Mesenchymal stem cell (in vitro differentiated cells and primary cell): ENCODE measurements at regions not wholly inside any gene's neighbourhood (a gene's known extent, or its start where the extent isn't known, plus 50 kb on each side); places are given as distances from the start of the nearest gene placed in this dataset.

ENCODE experiments used
- DNase-seq: peaks from one replicate; pipeline ENCODE4 v3.0.0-alpha.2; 2013
- H2AFZ ChIP-seq: one replicate; pipeline ENCODE4 v1.6.1; 2013; ENCODE audit warnings: low read depth, mild to moderate bottlenecking, control low read depth, inconsistent platforms, low read length, moderate library complexity
- H2AK5ac ChIP-seq: 2 replicates; pipeline ENCODE4 v1.6.1; 2013; ENCODE audit warnings: low read length, moderate library complexity, mild to moderate bottlenecking, inconsistent platforms; ENCODE audit not compliant: severe bottlenecking
- H2BK120ac ChIP-seq: one replicate; pipeline ENCODE4 v1.6.1; 2013; ENCODE audit warnings: low read depth, mild to moderate bottlenecking, inconsistent platforms, low read length, moderate library complexity
- H2BK12ac ChIP-seq, 2 experiments: one replicate each; pipeline ENCODE4 v1.6.1; 2013; ENCODE audit warnings: inconsistent platforms in 2 of 2, low read length in 2 of 2, mild to moderate bottlenecking in 2 of 2, moderate library complexity in 2 of 2, control low read depth in 1 of 2
- H2BK15ac ChIP-seq: one replicate; pipeline ENCODE4 v1.6.1; 2013; ENCODE audit warnings: mild to moderate bottlenecking, low read depth, inconsistent platforms; ENCODE audit not compliant: poor library complexity, severe bottlenecking
- H2BK5ac ChIP-seq: 2 replicates; pipeline ENCODE4 v1.6.1; 2013; ENCODE audit warnings: low read depth, mild to moderate bottlenecking, low read length, control low read depth, inconsistent platforms; ENCODE audit not compliant: poor library complexity, severe bottlenecking
- H3K14ac ChIP-seq, 2 experiments: one replicate each; pipeline ENCODE4 v1.6.1; 2013; ENCODE audit warnings: inconsistent platforms in 2 of 2, low read length in 2 of 2, control low read depth in 1 of 2, mild to moderate bottlenecking in 1 of 2, moderate library complexity in 1 of 2
- H3K18ac ChIP-seq, 2 experiments: one replicate each; pipeline ENCODE4 v1.6.1; 2013; ENCODE audit warnings: inconsistent platforms in 2 of 2, low read length in 2 of 2, control low read depth in 1 of 2, low read depth in 1 of 2, mild to moderate bottlenecking in 1 of 2
- H3K23ac ChIP-seq, 2 experiments: one replicate each; pipeline ENCODE4 v1.6.1; 2013; ENCODE audit warnings: inconsistent platforms in 2 of 2, low read length in 2 of 2, mild to moderate bottlenecking in 2 of 2, moderate library complexity in 2 of 2, control low read depth in 1 of 2
- H3K27ac ChIP-seq: 2 replicates; pipeline ENCODE4 v1.5.1; 2013; ENCODE audit warnings: mild to moderate bottlenecking, moderate library complexity, low read length, control low read depth, inconsistent platforms; ENCODE audit not compliant: poor library complexity, severe bottlenecking
- H3K27me3 ChIP-seq, 2 experiments: 2 replicates each; pipeline versions ENCODE4 v1.6.1 to v1.7.0; 2013; ENCODE audit warnings: low read length in 2 of 2, mild to moderate bottlenecking in 2 of 2, moderate library complexity in 2 of 2, control low read depth in 1 of 2, inconsistent platforms in 1 of 2; ENCODE audit not compliant: control insufficient read depth in 1 of 2, insufficient read depth in 1 of 2
- H3K36me3 ChIP-seq, 2 experiments: 2 replicates each; pipeline versions ENCODE4 v1.6.1 to v1.7.0; 2013; ENCODE audit warnings: low read length in 2 of 2, control low read depth in 1 of 2, inconsistent platforms in 1 of 2, low read depth in 1 of 2, mild to moderate bottlenecking in 1 of 2; ENCODE audit not compliant: insufficient read depth in 2 of 2, control insufficient read depth in 1 of 2
- H3K4ac ChIP-seq, 2 experiments: one replicate each; pipeline ENCODE4 v1.6.1; 2013; ENCODE audit warnings: inconsistent platforms in 2 of 2, low read length in 2 of 2, mild to moderate bottlenecking in 2 of 2, moderate library complexity in 2 of 2, control low read depth in 1 of 2, low read depth in 1 of 2
- H3K4me1 ChIP-seq: 2 replicates; pipeline ENCODE4 v1.6.1; 2013; ENCODE audit warnings: low read depth, low read length, control low read depth; ENCODE audit not compliant: control insufficient read depth, insufficient read depth
- H3K4me2 ChIP-seq: 2 replicates; pipeline ENCODE4 v1.6.1; 2013; ENCODE audit warnings: low read length, mild to moderate bottlenecking, inconsistent platforms; ENCODE audit not compliant: poor library complexity, severe bottlenecking
- H3K4me3 ChIP-seq, 2 experiments: 2 replicates each; pipeline versions ENCODE4 v1.5.1 to v1.7.0; 2013; ENCODE audit warnings: low read length in 2 of 2, mild to moderate bottlenecking in 2 of 2, control low read depth in 1 of 2, low read depth in 1 of 2; ENCODE audit not compliant: insufficient read depth in 1 of 2
- H3K79me1 ChIP-seq: replicated peaks from 2 replicates; pipeline ENCODE4 v1.6.1; 2013; ENCODE audit warnings: mild to moderate bottlenecking, control low read depth, low read length, inconsistent platforms; ENCODE audit not compliant: poor library complexity, severe bottlenecking
- H3K9ac ChIP-seq: 2 replicates; pipeline ENCODE4 v1.7.0; 2013; ENCODE audit warnings: mild to moderate bottlenecking, low read length, moderate library complexity
- H3K9me3 ChIP-seq: 2 replicates; pipeline ENCODE4 v1.7.0; 2013; ENCODE audit warnings: mild to moderate bottlenecking, low read length; ENCODE audit not compliant: control insufficient read depth
- H4K8ac ChIP-seq: one replicate; pipeline ENCODE4 v1.6.1; 2013; ENCODE audit warnings: inconsistent platforms, mild to moderate bottlenecking, low read length, moderate library complexity
- H4K91ac ChIP-seq: one replicate; pipeline ENCODE4 v1.6.1; 2013; ENCODE audit warnings: mild to moderate bottlenecking, low read length, inconsistent platforms
- WGBS: methylation state at CpG from one replicate; pipeline ENCODE4 v1.1.7; 2013; ENCODE audit warnings: mixed read lengths; 5-methylcytosine and 5-hydroxymethylcytosine counted together

DNA sequence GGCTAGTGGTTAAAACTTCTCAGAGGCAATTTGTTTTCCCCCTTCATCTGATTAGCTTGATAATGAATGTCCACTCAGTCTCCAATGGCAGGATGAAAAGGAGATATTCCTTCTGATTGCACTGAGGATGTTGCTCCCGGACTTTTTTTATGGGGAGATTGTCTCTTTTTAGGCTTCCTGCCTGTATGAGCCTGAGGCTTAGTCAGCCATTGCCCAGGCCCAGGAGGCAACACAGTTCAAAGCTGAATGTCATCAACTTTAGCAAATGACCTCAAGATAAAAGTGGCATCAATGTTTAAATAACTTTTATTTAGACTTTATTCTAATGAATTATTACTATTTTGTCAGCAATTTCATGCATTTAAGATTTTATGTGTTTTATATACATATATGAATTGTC is 162.9 kb upstream of the PTBP2 start:
- H3K4me3 ChIP-seq = no peak overlapping the region

GRCh38 chr1:96559181-96559580 is 162.4 kb upstream of the PTBP2 start:
- Histone ChIP-seq H3K18ac (no peak overlapping the region), H2AFZ (no peak overlapping the region), H2AK5ac (no peak overlapping the region), H3K27me3 (no peaks in the 10 kb centered on the region), H3K4me1 (peaks cover 1% of the 10 kb centered on the region), H3K23ac (no peak overlapping the region), H2BK12ac (no peak overlapping the region), H2BK5ac (no peak overlapping the region), H3K4ac (no peak overlapping the region), H3K27ac (peak overlapping the region; percentile 79), H3K4me3 (peak overlapping the region in 1 of 2 experiments; percentile 46), H3K14ac (no peak overlapping the region), H3K79me1 (no peaks in the 10 kb centered on the region), H3K9ac (peak overlapping the region; percentile 83), H2BK15ac (no peak overlapping the region), H3K4me2 (no peak overlapping the region), H3K36me3 (no peaks in the 10 kb centered on the region), H2BK120ac (no peak overlapping the region), H4K8ac (no peak overlapping the region), H3K9me3 (no peaks in the 10 kb centered on the region), H4K91ac (no peak overlapping the region)
- DNase-seq = peak; percentile 30
- WGBS = 78% methylated on average over 4 of the region's 4 CpGs

More for the DNA sequence above, 162.9 kb upstream of the PTBP2 start:
- Histone ChIP-seq H3K4ac (no peak overlapping the region), H3K9me3 (no peaks in the 10 kb centered on the region), H3K27ac (peak overlapping the region; percentile 24), H2BK5ac (no peak overlapping the region), H3K14ac (no peak overlapping the region), H4K8ac (no peak overlapping the region), H4K91ac (no peak overlapping the region), H3K79me1 (no peaks in the 10 kb centered on the region), H3K4me1 (peaks cover 1% of the 10 kb centered on the region), H3K27me3 (no peaks in the 10 kb centered on the region), H2BK12ac (no peak overlapping the region), H2BK120ac (no peak overlapping the region), H3K18ac (no peak overlapping the region), H3K36me3 (no peaks in the 10 kb centered on the region), H3K23ac (no peak overlapping the region), H3K4me2 (no peak overlapping the region), H2AK5ac (peak overlapping the region; percentile 23), H3K9ac (peak overlapping the region; percentile 83), H2BK15ac (no peak overlapping the region), H2AFZ (no peak overlapping the region)
- 90% methylated on average over 1 of the region's 1 CpG for WGBS
- DNase-seq = no peak

DNA sequence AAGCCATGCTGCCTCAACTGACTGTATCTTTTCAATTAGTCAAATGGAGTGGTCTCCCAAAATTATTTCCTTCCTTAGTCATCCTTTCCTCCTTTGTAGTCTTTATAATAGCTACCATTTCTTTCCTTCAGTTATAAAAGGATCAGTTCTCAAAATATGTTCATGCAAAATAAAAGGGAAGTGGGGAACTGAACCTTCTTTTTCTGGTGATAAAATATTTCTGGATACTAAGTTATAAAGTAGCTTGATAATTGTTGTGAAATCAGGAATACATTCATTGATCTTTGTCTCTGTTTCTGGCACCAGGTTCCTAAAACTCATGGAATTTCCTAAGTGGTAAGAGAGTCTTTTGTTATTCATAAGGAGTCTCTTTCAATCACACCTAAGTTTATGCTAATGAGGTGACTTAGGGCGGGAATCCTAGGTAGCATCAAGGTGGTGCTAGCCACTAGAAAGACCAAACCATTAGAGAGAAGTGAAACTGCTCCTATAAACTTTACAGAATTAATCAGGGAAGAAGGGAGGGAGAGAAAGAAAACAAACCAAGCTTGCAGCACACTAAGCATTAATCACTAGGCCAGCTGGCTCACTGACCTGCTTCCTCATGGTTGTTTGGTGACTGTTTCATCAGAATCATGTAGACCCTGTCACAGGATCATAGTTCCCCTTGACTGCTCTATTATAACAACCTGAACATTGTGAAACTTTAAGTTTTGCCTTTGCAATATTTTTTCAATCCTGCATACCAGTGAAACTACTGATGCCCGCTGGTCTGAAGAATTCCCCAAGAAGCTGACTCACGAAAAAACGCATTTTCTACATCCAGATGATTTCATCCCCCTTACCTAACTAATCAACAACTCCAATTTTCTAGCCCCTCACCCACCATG is 161.6 kb upstream of the PTBP2 start:
- WGBS = 49% methylated on average over 3 of the region's 4 CpGs
- H3K9me3 ChIP-seq = no peaks in the 10 kb centered on the region

GRCh38 chr1:96562094-96562493 is 159.5 kb upstream of the PTBP2 start:
- no peak overlapping the region for H2AFZ ChIP-seq
- H2AK5ac ChIP-seq = no peak overlapping the region
- no peaks in the 10 kb centered on the region for H3K9me3 ChIP-seq
- H2BK120ac ChIP-seq = no peak overlapping the region
- no peak overlapping the region for H3K4me2 ChIP-seq
- no peaks in the 10 kb centered on the region for H3K27me3 ChIP-seq
- H3K14ac ChIP-seq = no peak overlapping the region
- no peak overlapping the region for H4K8ac ChIP-seq
- no peak overlapping the region for H3K9ac ChIP-seq
- no peak overlapping the region for H3K4ac ChIP-seq
- H2BK12ac ChIP-seq = no peak overlapping the region
- no peaks in the 10 kb centered on the region for H3K79me1 ChIP-seq
- H3K27ac ChIP-seq = no peak overlapping the region
- no peaks in the 10 kb centered on the region for H3K36me3 ChIP-seq
- H3K4me1 ChIP-seq = peaks cover 1% of the 10 kb centered on the region
- H3K23ac ChIP-seq = no peak overlapping the region
- no peak overlapping the region for H2BK5ac ChIP-seq
- no peak overlapping the region for H3K18ac ChIP-seq
- no peak overlapping the region for H3K4me3 ChIP-seq
- H2BK15ac ChIP-seq = no peak overlapping the region
- no peak overlapping the region for H4K91ac ChIP-seq
- no peak for DNase-seq

More for the DNA sequence above, 161.6 kb upstream of the PTBP2 start:
- Histone ChIP-seq H4K91ac (no peak overlapping the region), H3K9ac (peak overlapping the region; percentile 83), H3K4me3 (peak overlapping the region in 1 of 2 experiments; percentile 46), H3K18ac (no peak overlapping the region), H3K4me1 (peaks cover 1% of the 10 kb centered on the region), H2BK12ac (no peak overlapping the region), H3K4ac (no peak overlapping the region), H3K36me3 (no peaks in the 10 kb centered on the region), H3K79me1 (no peaks in the 10 kb centered on the region), H2AK5ac (no peak overlapping the region), H2AFZ (no peak overlapping the region), H4K8ac (no peak overlapping the region), H3K4me2 (no peak overlapping the region), H2BK15ac (no peak overlapping the region), H2BK120ac (no peak overlapping the region), H3K27me3 (no peaks in the 10 kb centered on the region), H2BK5ac (peak overlapping the region; percentile 93), H3K23ac (no peak overlapping the region), H3K14ac (no peak overlapping the region), H3K27ac (peak overlapping the region; percentile 95)
- peak; percentile 81 for DNase-seq
